ENCODE measurements at regions not wholly inside any gene's neighbourhood (a gene's known extent, or its start where the extent isn't known, plus 50 kb on each side); places are given as distances from the start of the nearest gene placed in this dataset.

DNA sequence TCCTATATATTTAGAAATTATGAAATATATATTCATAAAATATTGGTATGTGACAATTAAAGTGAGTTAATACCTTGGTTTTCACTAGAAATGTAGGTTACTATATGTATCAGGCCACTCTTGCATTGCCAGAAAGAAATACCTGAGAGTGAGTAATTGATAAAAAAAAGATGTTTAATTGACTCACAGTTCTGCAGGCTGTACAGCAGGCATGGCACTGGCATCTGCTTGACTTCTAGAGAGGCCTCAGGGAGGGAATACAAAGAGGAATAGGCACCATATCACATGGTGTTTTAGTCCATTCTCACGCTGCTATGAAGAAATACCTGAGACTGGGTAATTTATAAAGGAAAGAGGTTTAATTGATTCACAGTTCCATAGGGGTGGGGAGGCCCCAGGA is 1560.6 kb downstream of the STIM2 start:
- TF ChIP-seq BHLHE40 (IDR thresholded peaks at IDR 0.05; ENCODE audit: borderline replicate concordance) (no peak), ZNF384 (IDR thresholded peaks at IDR 0.05) (no peak)

Data from HEK293T (cell line).